GM12875 (cell line): ENCODE measurements at regions not wholly inside any gene's neighbourhood (a gene's known extent, or its start where the extent isn't known, plus 50 kb on each side); places are given as distances from the start of the nearest gene placed in this dataset.

Experiments used
- H3K4me3 ChIP-seq: one replicate; pipeline ENCODE4 v1.5.1; 2011; ENCODE audit warnings: low read depth, low read length, control low read depth
- TF ChIP-seq, protein P1 (sequence below): IDR thresholded peaks from 2 replicates; pipeline ENCODE4 v1.5.1; 2011; ENCODE audit warnings: low read depth, mild to moderate bottlenecking, control low read depth, inconsistent platforms, low read length, moderate library complexity, borderline replicate concordance; ENCODE audit not compliant: insufficient read depth

DNA sequence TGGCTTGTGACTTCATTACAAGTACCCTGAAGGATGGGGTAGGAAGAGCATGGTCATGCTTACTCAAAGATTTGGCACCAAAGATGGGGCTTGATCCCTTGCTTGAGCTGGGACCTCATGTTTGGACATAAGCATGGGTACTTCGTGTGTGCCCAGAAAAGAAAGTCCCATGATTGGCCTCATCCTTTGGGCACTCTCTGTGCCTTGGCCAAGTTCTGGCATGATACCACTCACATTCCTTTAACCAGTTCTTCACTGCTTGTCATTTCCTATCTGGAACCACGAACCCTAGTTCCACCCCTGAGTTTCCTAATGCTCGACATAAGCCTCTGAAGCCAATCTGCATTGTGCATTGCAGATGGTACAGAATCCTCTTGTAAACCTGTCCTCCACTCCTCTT lies 107.0 kb downstream of the NAV1 start:
- TF ChIP-seq, protein P1, sequence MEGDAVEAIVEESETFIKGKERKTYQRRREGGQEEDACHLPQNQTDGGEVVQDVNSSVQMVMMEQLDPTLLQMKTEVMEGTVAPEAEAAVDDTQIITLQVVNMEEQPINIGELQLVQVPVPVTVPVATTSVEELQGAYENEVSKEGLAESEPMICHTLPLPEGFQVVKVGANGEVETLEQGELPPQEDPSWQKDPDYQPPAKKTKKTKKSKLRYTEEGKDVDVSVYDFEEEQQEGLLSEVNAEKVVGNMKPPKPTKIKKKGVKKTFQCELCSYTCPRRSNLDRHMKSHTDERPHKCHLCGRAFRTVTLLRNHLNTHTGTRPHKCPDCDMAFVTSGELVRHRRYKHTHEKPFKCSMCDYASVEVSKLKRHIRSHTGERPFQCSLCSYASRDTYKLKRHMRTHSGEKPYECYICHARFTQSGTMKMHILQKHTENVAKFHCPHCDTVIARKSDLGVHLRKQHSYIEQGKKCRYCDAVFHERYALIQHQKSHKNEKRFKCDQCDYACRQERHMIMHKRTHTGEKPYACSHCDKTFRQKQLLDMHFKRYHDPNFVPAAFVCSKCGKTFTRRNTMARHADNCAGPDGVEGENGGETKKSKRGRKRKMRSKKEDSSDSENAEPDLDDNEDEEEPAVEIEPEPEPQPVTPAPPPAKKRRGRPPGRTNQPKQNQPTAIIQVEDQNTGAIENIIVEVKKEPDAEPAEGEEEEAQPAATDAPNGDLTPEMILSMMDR: no peak
- no peak overlapping the region for H3K4me3 ChIP-seq

DNA sequence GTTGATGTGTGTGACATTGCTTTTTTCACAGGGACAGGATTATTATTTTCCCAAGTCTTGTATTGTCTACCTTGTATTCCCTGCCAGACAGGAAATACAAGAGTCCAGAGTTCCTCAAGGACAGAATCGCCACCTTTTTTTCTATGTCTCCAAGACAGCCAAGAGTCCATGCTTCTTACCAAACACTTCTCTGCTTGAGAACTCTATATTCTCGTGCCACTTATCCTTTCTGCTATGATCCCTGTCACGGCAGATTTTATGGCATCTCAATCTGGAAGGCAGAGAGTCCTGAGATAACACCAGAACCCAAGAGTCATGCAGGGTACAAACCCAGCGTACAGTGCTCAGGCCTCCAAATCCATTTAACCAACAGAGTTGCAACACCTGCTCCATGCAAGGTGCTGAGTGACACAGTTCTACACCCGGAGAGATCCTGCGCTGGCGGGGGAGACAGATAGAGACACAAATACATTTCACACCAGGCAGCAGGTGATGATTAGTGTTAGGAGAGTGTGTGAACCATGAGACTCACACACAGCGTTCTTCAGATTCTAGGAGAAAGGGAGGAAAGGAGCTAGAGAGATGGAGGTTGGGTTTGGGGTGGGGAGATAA lies 107.6 kb downstream of the NAV1 start:
- TF ChIP-seq, protein P1: no peak
- H3K4me3 ChIP-seq: no peak overlapping the region

DNA sequence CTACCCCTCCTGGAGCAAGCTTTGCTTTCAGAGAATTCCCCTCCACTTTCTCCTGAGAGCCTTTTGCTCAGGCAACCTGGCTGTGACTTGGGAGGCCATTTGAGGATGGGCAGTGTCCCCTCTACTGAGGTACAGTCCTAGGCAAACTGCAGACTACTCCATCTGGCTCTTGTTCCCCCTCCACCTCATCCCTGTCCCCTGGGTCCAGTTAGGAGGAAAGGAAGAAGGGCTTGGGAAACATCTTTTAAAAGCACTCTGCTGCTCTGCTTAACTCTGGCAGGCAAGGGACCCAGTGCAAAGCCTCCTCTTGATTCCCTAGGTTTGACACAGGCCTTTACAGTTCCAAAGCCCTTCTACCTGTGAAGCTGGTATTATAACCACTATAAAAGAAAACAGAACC lies 108.2 kb downstream of the NAV1 start:
- TF ChIP-seq, protein P1: no peak
- no peak overlapping the region for H3K4me3 ChIP-seq

DNA sequence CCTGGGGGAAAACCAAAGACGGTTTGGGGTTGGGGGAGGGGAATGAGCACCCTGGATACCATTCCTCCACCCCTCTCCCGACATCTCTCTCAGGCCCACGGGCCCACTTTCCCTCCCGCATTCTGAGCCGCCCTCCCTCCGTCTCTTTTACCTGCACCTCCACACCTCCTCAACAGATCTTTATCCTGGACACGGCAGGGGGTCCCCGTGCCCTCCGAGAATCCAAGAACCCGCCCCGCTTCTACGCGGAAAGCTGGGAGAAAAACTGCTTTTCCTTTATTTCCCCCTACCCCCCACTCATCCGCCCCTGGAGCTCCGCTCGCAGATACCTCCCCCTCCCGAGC lies 108.8 kb downstream of the NAV1 start:
- TF ChIP-seq, protein P1: no peak
- H3K4me3 ChIP-seq: no peak overlapping the region

DNA sequence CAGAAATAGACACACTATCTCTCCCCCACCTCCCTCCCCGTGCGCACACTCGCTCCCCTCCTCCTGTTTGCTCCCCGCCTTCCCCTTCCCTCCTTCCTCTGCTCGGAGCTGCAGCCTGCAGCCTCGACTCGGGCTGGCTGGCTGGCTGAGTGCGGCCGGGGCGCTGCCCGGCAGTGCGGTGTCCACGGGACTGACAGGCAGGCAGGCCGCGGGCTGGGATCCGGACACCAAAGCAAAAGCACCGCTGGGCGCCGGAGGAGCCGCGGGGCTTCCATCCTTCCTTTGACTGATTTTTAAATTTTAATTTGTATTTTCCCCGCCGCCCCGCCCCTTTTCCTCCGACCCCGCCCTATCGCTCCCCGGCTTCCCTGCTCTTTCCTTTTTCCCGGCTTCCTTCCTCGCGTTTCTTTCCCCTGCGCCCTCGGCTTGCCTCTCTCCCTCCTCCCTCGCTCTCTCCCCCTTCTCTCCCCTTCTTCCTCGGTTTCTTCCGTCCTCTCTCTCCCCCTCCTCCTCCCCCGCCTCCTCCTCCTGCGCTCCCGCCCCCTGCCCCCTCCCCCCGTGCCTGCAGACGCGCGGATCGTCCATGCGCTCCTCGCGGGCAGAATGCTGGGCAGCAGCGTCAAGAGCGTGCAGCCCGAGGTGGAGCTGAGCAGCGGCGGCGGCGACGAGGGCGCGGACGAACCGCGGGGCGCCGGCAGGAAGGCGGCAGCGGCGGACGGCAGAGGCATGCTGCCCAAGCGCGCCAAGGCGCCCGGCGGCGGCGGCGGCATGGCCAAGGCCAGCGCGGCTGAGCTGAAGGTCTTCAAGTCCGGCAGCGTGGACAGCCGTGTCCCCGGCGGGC lies 109.4 kb downstream of the NAV1 start:
- TF ChIP-seq, protein P1: no peak
- no peak overlapping the region for H3K4me3 ChIP-seq

DNA sequence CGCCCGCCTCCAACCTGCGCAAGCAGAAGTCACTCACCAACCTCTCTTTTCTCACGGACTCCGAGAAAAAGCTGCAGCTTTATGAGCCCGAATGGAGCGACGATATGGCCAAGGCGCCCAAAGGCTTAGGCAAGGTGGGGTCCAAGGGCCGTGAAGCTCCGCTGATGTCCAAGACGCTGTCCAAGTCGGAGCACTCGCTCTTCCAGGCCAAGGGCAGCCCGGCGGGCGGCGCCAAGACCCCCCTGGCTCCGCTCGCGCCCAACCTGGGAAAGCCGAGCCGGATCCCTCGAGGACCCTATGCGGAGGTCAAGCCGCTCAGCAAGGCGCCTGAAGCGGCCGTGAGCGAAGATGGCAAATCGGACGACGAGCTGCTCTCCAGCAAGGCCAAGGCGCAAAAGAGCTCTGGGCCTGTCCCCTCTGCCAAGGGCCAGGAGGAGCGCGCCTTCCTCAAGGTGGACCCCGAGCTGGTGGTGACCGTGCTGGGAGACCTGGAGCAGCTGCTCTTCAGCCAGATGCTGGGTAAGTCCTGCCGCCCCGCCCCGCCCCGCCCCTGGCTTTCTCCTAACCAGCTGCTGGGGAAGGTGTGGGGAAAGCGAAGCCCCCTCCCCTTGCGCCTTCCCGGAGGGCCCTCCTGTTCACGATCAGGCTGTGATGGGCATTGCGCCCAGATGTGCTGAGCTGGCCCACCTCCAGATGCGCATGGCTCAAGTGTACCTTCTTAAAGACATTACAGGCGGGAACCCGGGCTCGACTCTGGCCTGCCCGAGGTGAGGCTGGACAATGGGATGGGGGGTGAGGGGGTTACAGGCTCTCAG lies 110.2 kb downstream of the NAV1 start:
- TF ChIP-seq, protein P1: no peak
- H3K4me3 ChIP-seq: no peak overlapping the region
